Smooth muscle cell (in vitro differentiated cells): ENCODE measurements at regions not wholly inside any gene's neighbourhood (a gene's known extent, or its start where the extent isn't known, plus 50 kb on each side); places are given as distances from the start of the nearest gene placed in this dataset.

ENCODE experiments used
- DNase-seq: peaks from one replicate; lab custom pipeline; 2025; ENCODE audit not compliant: unreplicated experiment; lab: John Stamatoyannopoulos, UW
- H2AFZ ChIP-seq: fragments of 200-600 bp; sonication (generic); 2 replicates; pipeline ENCODE4 v1.6.0; 2016; ENCODE audit warnings: antibody characterized with exemption, low read depth, mild to moderate bottlenecking
- H3F3A ChIP-seq: fragments of 200-600 bp; sonication (generic); 2 replicates; pipeline ENCODE4 v1.6.0; 2017; ENCODE audit warnings: antibody characterized with exemption, low read depth
- H3K27ac ChIP-seq: fragments of 200-600 bp; sonication (generic); 2 replicates; pipeline ENCODE4 v1.5.1; 2016; ENCODE audit warnings: low read depth, mild to moderate bottlenecking
- H3K27me3 ChIP-seq: fragments of 200-600 bp; sonication (generic); 2 replicates; pipeline ENCODE4 v1.6.1; 2016; ENCODE audit warnings: low read depth, mild to moderate bottlenecking
- H3K36me3 ChIP-seq: fragments of 200-600 bp; sonication (generic); 2 replicates; pipeline ENCODE4 v1.5.1; 2016; ENCODE audit warnings: low read depth
- H3K4me1 ChIP-seq: fragments of 200-600 bp; sonication (generic); 2 replicates; pipeline ENCODE4 v1.5.1; 2016; ENCODE audit warnings: low read depth
- H3K4me2 ChIP-seq: fragments of 200-600 bp; sonication (generic); 2 replicates; pipeline ENCODE4 v1.6.0; 2016; ENCODE audit warnings: mild to moderate bottlenecking
- H3K4me3 ChIP-seq: fragments of 200-600 bp; sonication (generic); 2 replicates; pipeline ENCODE4 v1.5.1; 2016; ENCODE audit warnings: mild to moderate bottlenecking
- H3K79me2 ChIP-seq: fragments of 200-600 bp; sonication (generic); 2 replicates; pipeline ENCODE4 v1.6.0; 2016; ENCODE audit warnings: low read depth, mild to moderate bottlenecking
- H3K9ac ChIP-seq: fragments of 200-600 bp; sonication (generic); 2 replicates; pipeline ENCODE4 v1.6.0; 2016; ENCODE audit warnings: low read depth
- H3K9me3 ChIP-seq: fragments of 200-600 bp; sonication (generic); replicated peaks from 2 replicates; pipeline ENCODE4 v1.5.1; 2016; ENCODE audit warnings: low read depth
- H4K20me1 ChIP-seq: fragments of 200-600 bp; sonication (generic); 2 replicates; pipeline ENCODE4 v1.6.0; 2016; ENCODE audit warnings: low read depth
- CTCF ChIP-seq: fragments of 200-600 bp; sonication (generic); IDR thresholded peaks from 2 replicates; pipeline ENCODE4 v1.5.1; 2017; ENCODE audit warnings: borderline replicate concordance, mild to moderate bottlenecking, antibody characterized with exemption; ENCODE audit not compliant: insufficient read depth, poor library complexity, severe bottlenecking
- WGBS: methylation state at CpG from one replicate; pipeline ENCODE4 v1.1.7; 2016; ENCODE audit warnings: low lambda C conversion rate; 5-methylcytosine and 5-hydroxymethylcytosine counted together

- Histone ChIP-seq H3K4me1 (no peaks in the 10 kb centered on the region), H3K9ac (no peak overlapping the region), H3K27ac (no peak overlapping the region), H3K4me2 (no peak overlapping the region), H3K36me3 (no peaks in the 10 kb centered on the region), H3K9me3 (no peaks in the 10 kb centered on the region), H3F3A (no peaks in the 10 kb centered on the region), H3K4me3 (no peak overlapping the region), H3K27me3 (no peaks in the 10 kb centered on the region), H4K20me1 (peaks cover 9% of the 10 kb centered on the region), H3K79me2 (no peaks in the 10 kb centered on the region), H2AFZ (no peak overlapping the region)
- no peak for DNase-seq
- no peak for TF ChIP-seq CTCF
- WGBS, result 76% methylated on average over 10 of the region's 10 CpGs
Measured at GRCh38 chr4:188414441-188414840, 275.2 kb downstream of the TRIML1 start.

DNA sequence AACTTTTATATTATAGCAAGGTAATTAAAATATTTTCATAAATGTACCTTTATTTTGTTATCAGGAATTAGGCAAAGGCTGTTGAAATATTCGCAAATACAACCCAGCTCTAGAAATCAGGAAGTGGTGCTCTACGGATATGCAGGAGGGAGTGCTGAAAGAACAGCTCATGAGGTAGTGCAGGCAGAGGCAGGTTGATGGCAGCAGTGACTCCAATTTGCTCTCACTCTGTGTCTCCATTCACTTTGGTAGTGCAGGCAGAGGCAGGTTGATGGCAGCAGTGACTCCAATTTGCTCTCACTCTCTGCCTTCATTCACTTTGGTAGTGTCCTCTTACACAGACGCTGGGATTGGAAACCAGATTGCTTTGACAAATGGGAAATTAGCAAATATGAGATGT lies 277.9 kb downstream of the TRIML1 start:
- Histone ChIP-seq H3K4me2 (no peak overlapping the region), H3K36me3 (no peaks in the 10 kb centered on the region), H3K79me2 (no peaks in the 10 kb centered on the region), H3K27ac (no peak overlapping the region), H3F3A (no peaks in the 10 kb centered on the region), H3K4me3 (no peak overlapping the region), H3K4me1 (no peaks in the 10 kb centered on the region), H3K27me3 (no peaks in the 10 kb centered on the region), H3K9ac (no peak overlapping the region), H4K20me1 (peaks cover 9% of the 10 kb centered on the region), H3K9me3 (no peaks in the 10 kb centered on the region), H2AFZ (no peak overlapping the region)
- 73% methylated on average over 3 of the region's 3 CpGs for WGBS
- no peak for DNase-seq
- no peak for TF ChIP-seq CTCF

DNA sequence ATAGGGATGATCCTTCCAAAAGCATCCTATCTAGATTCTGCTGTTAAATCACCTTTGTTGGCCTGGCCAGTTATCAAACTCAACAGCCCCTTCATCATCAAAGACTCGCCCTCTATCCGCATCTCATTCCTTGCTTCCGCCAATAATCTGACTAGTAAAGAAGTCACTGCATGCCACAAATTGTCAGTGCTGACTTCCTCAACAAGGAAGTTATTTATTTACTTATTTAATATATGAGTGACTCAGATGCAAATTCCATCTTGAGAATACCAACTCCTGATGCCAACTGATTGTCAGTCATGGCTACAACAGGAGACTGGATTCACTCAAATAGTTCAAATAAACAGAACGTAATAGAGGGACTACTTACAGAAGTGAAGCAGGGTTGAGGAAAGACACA lies 283.8 kb downstream of the TRIML1 start:
- no peaks in the 10 kb centered on the region for H3K79me2 ChIP-seq
- WGBS, result 92% methylated on average over 4 of the region's 4 CpGs

More for the DNA sequence above, 283.8 kb downstream of the TRIML1 start:
- no peak for TF ChIP-seq CTCF
- Histone ChIP-seq H3K4me2 (no peak overlapping the region), H3K9me3 (no peaks in the 10 kb centered on the region), H3K4me1 (no peaks in the 10 kb centered on the region), H4K20me1 (no peaks in the 10 kb centered on the region), H3K4me3 (no peak overlapping the region), H2AFZ (no peak overlapping the region), H3F3A (no peaks in the 10 kb centered on the region), H3K27ac (no peak overlapping the region), H3K9ac (no peak overlapping the region), H3K27me3 (no peaks in the 10 kb centered on the region), H3K36me3 (no peaks in the 10 kb centered on the region)
- no peak for DNase-seq
